ENCODE measurements at regions not wholly inside any gene's neighbourhood (a gene's known extent, or its start where the extent isn't known, plus 50 kb on each side); places are given as distances from the start of the nearest gene placed in this dataset.

DNA sequence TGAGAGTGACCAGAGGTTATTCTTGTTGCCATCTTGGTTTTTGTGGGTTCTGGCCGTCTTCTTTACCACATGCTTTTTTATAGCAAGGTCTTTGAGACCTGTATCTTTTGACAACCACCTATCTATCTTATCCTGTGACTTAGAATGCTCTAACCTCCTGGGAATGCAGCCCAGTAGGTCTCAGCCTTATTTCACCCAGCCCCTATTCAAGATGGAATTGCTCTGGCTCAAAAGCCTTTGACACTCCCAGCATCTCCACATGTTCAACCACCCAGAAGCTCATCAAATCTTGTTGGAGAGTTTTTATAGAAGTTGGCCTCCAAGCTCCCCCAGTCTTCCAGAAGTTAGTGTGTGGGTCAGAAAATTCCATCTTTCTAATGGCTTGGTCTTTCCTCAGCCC lies 464.3 kb upstream of the NRP1 start:
- Histone ChIP-seq H3K27me3 (ENCODE audit: control insufficient read depth in 2 of 2, insufficient read depth in 2 of 2, low read length in 2 of 2) (no peaks in the 10 kb centered on the region), H3K4me1 (ENCODE audit: control insufficient read depth in 1 of 2, insufficient read depth in 2 of 2, low read length in 2 of 2) (peaks cover 0 to 7% of the 10 kb centered on the region in 2 donors), H3K36me3 (replicated peaks in 1 of 2; ENCODE audit: control insufficient read depth in 1 of 2, insufficient read depth in 2 of 2, low read length in 2 of 2) (no peaks in the 10 kb centered on the region), H3K4me2 (replicated peaks; ENCODE audit: extremely low read depth, low read length, poor library complexity, severe bottlenecking) (no peak overlapping the region), H3K9ac (ENCODE audit: insufficient read depth, low read length, poor library complexity, severe bottlenecking) (no peak overlapping the region), H3K9me3 (replicated peaks in 1 of 2; ENCODE audit: control insufficient read depth in 1 of 2, insufficient read depth in 1 of 2, low read length in 2 of 2) (no peaks in the 10 kb centered on the region), H4K20me1 (ENCODE audit: insufficient read depth, low read length) (no peaks in the 10 kb centered on the region), H2AFZ (ENCODE audit: insufficient read depth, low read depth, low read length, poor library complexity, severe bottlenecking) (no peak overlapping the region), H3K27ac (ENCODE audit: low read depth in 1 of 2, low read length in 2 of 2) (no peak overlapping the region), H3K79me2 (ENCODE audit: insufficient read depth, low read length) (no peaks in the 10 kb centered on the region), H3K4me3 (replicated peaks in 1 of 3; ENCODE audit: low read depth in 2 of 3, low read length in 3 of 3) (no peak overlapping the region)
- Mint-ChIP-seq H3K4me3 (no peak overlapping the region), H3K9me3 (peaks cover 0 to 12% (median 4%) of the 10 kb centered on the region in 7 donors), H3K4me1 (peaks cover 3% of the 10 kb centered on the region), H3K27me3 (ENCODE audit: low read depth in 3 of 3) (no peaks in the 10 kb centered on the region), H3K27ac (no peak overlapping the region), H3K36me3 (no peaks in the 10 kb centered on the region)
- TF ChIP-seq, protein P1, sequence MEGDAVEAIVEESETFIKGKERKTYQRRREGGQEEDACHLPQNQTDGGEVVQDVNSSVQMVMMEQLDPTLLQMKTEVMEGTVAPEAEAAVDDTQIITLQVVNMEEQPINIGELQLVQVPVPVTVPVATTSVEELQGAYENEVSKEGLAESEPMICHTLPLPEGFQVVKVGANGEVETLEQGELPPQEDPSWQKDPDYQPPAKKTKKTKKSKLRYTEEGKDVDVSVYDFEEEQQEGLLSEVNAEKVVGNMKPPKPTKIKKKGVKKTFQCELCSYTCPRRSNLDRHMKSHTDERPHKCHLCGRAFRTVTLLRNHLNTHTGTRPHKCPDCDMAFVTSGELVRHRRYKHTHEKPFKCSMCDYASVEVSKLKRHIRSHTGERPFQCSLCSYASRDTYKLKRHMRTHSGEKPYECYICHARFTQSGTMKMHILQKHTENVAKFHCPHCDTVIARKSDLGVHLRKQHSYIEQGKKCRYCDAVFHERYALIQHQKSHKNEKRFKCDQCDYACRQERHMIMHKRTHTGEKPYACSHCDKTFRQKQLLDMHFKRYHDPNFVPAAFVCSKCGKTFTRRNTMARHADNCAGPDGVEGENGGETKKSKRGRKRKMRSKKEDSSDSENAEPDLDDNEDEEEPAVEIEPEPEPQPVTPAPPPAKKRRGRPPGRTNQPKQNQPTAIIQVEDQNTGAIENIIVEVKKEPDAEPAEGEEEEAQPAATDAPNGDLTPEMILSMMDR (IDR thresholded peaks at IDR 0.05): no peak
- 100% methylated on average over 1 of the region's 1 CpG for WGBS (ENCODE audit: insufficient coverage)
- no peak for DNase-seq
- intact Hi-C loops (cut with micrococcal nuclease): no loop called here

DNA sequence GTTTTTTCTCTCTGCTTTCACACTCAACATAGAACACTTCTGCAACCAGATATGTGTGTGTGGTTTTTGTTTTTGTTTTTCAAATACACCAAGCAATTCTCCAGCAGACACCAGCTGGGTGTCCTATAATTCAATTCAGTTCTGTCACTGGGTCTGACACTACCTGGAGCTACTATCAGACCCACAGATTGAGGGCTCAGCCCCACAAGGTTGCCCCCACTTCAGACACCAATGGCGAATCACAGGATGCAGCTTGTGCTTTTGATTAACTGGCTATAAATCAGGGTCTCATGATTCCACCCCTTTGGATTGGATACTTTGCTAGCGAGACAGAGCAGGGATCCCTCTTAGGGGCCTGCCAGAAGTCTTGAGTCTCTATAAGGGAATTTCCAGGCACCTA lies 462.2 kb upstream of the NRP1 start:
- Histone ChIP-seq H3K9ac (ENCODE audit: insufficient read depth, low read length, poor library complexity, severe bottlenecking) (no peak overlapping the region), H2AFZ (ENCODE audit: insufficient read depth, low read depth, low read length, poor library complexity, severe bottlenecking) (no peak overlapping the region), H3K9me3 (replicated peaks in 1 of 2; ENCODE audit: control insufficient read depth in 1 of 2, insufficient read depth in 1 of 2, low read length in 2 of 2) (no peaks in the 10 kb centered on the region), H3K79me2 (ENCODE audit: insufficient read depth, low read length) (no peaks in the 10 kb centered on the region), H4K20me1 (ENCODE audit: insufficient read depth, low read length) (no peaks in the 10 kb centered on the region), H3K36me3 (replicated peaks in 1 of 2; ENCODE audit: control insufficient read depth in 1 of 2, insufficient read depth in 2 of 2, low read length in 2 of 2) (no peaks in the 10 kb centered on the region), H3K4me1 (ENCODE audit: control insufficient read depth in 1 of 2, insufficient read depth in 2 of 2, low read length in 2 of 2) (peaks cover 0 to 7% of the 10 kb centered on the region in 2 donors), H3K27ac (ENCODE audit: low read depth in 1 of 2, low read length in 2 of 2) (no peak overlapping the region), H3K4me2 (replicated peaks; ENCODE audit: extremely low read depth, low read length, poor library complexity, severe bottlenecking) (no peak overlapping the region), H3K27me3 (ENCODE audit: control insufficient read depth in 2 of 2, insufficient read depth in 2 of 2, low read length in 2 of 2) (no peaks in the 10 kb centered on the region), H3K4me3 (replicated peaks in 1 of 3; ENCODE audit: low read depth in 2 of 3, low read length in 3 of 3) (no peak overlapping the region)
- H3K4me1 Mint-ChIP-seq: peaks cover 3% of the 10 kb centered on the region
- no peaks in the 10 kb centered on the region for H3K36me3 Mint-ChIP-seq
- no peak overlapping the region for H3K27ac Mint-ChIP-seq
- H3K4me3 Mint-ChIP-seq: no peak overlapping the region
- TF ChIP-seq, protein P1 (IDR thresholded peaks at IDR 0.05): no peak
- 78% methylated on average over 2 of the region's 2 CpGs for WGBS (ENCODE audit: insufficient coverage)
- no peak for DNase-seq
- intact Hi-C loops (cut with micrococcal nuclease): no loop called here
- H3K27me3 Mint-ChIP-seq (ENCODE audit: low read depth in 3 of 3): no peaks in the 10 kb centered on the region
- peaks cover 0 to 10% (median 3%) of the 10 kb centered on the region in 7 donors for H3K9me3 Mint-ChIP-seq

Measured in CD14-positive monocyte (primary cell).